Neuronal stem cell (in vitro differentiated cells): ENCODE measurements at regions not wholly inside any gene's neighbourhood (a gene's known extent, or its start where the extent isn't known, plus 50 kb on each side); places are given as distances from the start of the nearest gene placed in this dataset.

Experiments
- DNase-seq: peaks from one replicate; pipeline ENCODE4 v3.0.0-alpha.2; 2013; ENCODE audit warnings: low spot score
- H2AFZ ChIP-seq: one replicate; pipeline ENCODE4 v1.6.1; 2013; ENCODE audit warnings: mild to moderate bottlenecking, low read length, inconsistent platforms
- H2AK5ac ChIP-seq: 2 replicates; pipeline ENCODE4 v1.6.1; 2013; ENCODE audit warnings: low read depth, mild to moderate bottlenecking, inconsistent platforms, low read length, moderate library complexity, mixed read lengths
- H2BK120ac ChIP-seq: 2 replicates; pipeline ENCODE4 v1.6.1; 2013; ENCODE audit warnings: low read depth, mild to moderate bottlenecking, inconsistent platforms, low read length, moderate library complexity, mixed read lengths
- H2BK12ac ChIP-seq: one replicate; pipeline ENCODE4 v1.6.1; 2013; ENCODE audit warnings: low read length, inconsistent platforms
- H2BK15ac ChIP-seq: 2 replicates; pipeline ENCODE4 v1.6.1; 2013; ENCODE audit warnings: mild to moderate bottlenecking, low read length, inconsistent platforms, mixed read lengths
- H2BK5ac ChIP-seq: one replicate; pipeline ENCODE4 v1.6.1; 2013; ENCODE audit warnings: inconsistent platforms, mild to moderate bottlenecking, low read length, moderate library complexity
- H3K14ac ChIP-seq: one replicate; pipeline ENCODE4 v1.6.1; 2013; ENCODE audit warnings: low read length, inconsistent platforms
- H3K18ac ChIP-seq: 2 replicates; pipeline ENCODE4 v1.6.1; 2013; ENCODE audit warnings: low read length, inconsistent platforms
- H3K23ac ChIP-seq: 2 replicates; pipeline ENCODE4 v1.6.1; 2013; ENCODE audit warnings: low read depth, mild to moderate bottlenecking, mixed read lengths, low read length, inconsistent platforms; ENCODE audit not compliant: poor library complexity
- H3K27ac ChIP-seq: replicated peaks from 3 replicates; pipeline ENCODE4 v1.5.1; 2013; ENCODE audit warnings: low read length, inconsistent platforms
- H3K27me3 ChIP-seq, 3 experiments: 2 replicates each; pipeline ENCODE4 v1.6.1; 2013; ENCODE audit warnings: low read length in 3 of 3, mild to moderate bottlenecking in 2 of 3, inconsistent platforms in 1 of 3, low read depth in 1 of 3, mixed read lengths in 1 of 3, moderate library complexity in 1 of 3; ENCODE audit not compliant: control insufficient read depth in 3 of 3, insufficient read depth in 3 of 3
- H3K36me3 ChIP-seq, 2 donors: replicated peaks in 1 of 2; 2 replicates each; pipeline ENCODE4 v1.6.1; 2013; ENCODE audit warnings: low read length in 2 of 2; ENCODE audit not compliant: control insufficient read depth in 2 of 2, insufficient read depth in 2 of 2
- H3K4ac ChIP-seq: 2 replicates; pipeline ENCODE4 v1.6.1; 2013; ENCODE audit warnings: inconsistent platforms, mild to moderate bottlenecking, low read length, moderate library complexity
- H3K4me1 ChIP-seq, 2 donors: 1 replicate in 1 of 2; 2 replicates in 1 of 2; pipeline ENCODE4 v1.6.1; 2013; ENCODE audit warnings: low read length in 2 of 2, low read depth in 1 of 2; ENCODE audit not compliant: control insufficient read depth in 2 of 2, insufficient read depth in 1 of 2
- H3K4me2 ChIP-seq: one replicate; pipeline ENCODE4 v1.6.1; 2013; ENCODE audit warnings: mild to moderate bottlenecking, low read length, inconsistent platforms; ENCODE audit not compliant: insufficient read depth, poor library complexity, severe bottlenecking
- H3K4me3 ChIP-seq, 2 donors: 2 replicates each; pipeline ENCODE4 v1.5.1; 2013; ENCODE audit warnings: low read length in 2 of 2, mild to moderate bottlenecking in 2 of 2, inconsistent platforms in 1 of 2, moderate library complexity in 1 of 2
- H3K79me1 ChIP-seq: one replicate; pipeline ENCODE4 v1.6.1; 2013; ENCODE audit warnings: low read depth, mild to moderate bottlenecking, inconsistent platforms, low read length, moderate library complexity
- H3K9ac ChIP-seq: one replicate; pipeline ENCODE4 v1.6.1; 2013; ENCODE audit warnings: mild to moderate bottlenecking, low read depth, low read length, inconsistent platforms; ENCODE audit not compliant: poor library complexity
- H3K9me3 ChIP-seq, 2 donors: replicated peaks in 1 of 2; 2 replicates each; pipeline versions ENCODE3 to v1.6.1; 2013; ENCODE audit warnings: low read length in 2 of 2, mild to moderate bottlenecking in 2 of 2, inconsistent platforms in 1 of 2, low read depth in 1 of 2, mixed read lengths in 1 of 2, moderate library complexity in 1 of 2; ENCODE audit not compliant: control insufficient read depth in 2 of 2, insufficient read depth in 1 of 2
- H4K8ac ChIP-seq: one replicate; pipeline ENCODE4 v1.6.1; 2013; ENCODE audit warnings: low read depth, mild to moderate bottlenecking, inconsistent platforms, low read length, moderate library complexity
- H4K91ac ChIP-seq: one replicate; pipeline ENCODE4 v1.6.1; 2013; ENCODE audit warnings: low read length, low read depth, mild to moderate bottlenecking, inconsistent platforms; ENCODE audit not compliant: poor library complexity
- WGBS, 2 donors: extraction: QIAGEN DNeasy Blood & Tissue Kit; methylation state at CpG; one replicate each; pipeline ENCODE4 v1.1.7; 2013; ENCODE audit warnings: missing lambda C conversion rate in 2 of 2, mixed read lengths in 1 of 2; ENCODE audit not compliant: insufficient read length in 2 of 2, insufficient replicate concordance in 1 of 2; ENCODE audit errors: extremely low coverage in 2 of 2; 5-methylcytosine and 5-hydroxymethylcytosine counted together

- WGBS, 2 donors = no CpG with 5 or more reads among the region's 16 CpGs
- peaks cover 0 to 3% (median 0%) of the 10 kb centered on the region in 3 experiments for H3K27me3 ChIP-seq
Observed at GRCh38 chr16:5850632-5851392, 753.2 kb upstream of the EEF2KMT start.

GRCh38 chr16:5845046-5845445 lies 747.5 kb upstream of the EEF2KMT start:
- no CpG with 5 or more reads among the region's 3 CpGs for WGBS, 2 donors
- H3K9ac ChIP-seq = no peak overlapping the region
- no peak overlapping the region for H2BK15ac ChIP-seq

More at GRCh38 chr16:5850632-5851392, 753.2 kb upstream of the EEF2KMT start:
- Histone ChIP-seq H2BK15ac (no peak overlapping the region), H3K14ac (no peak overlapping the region), H2AFZ (no peak overlapping the region), H3K18ac (no peak overlapping the region), H3K9me3 (no peaks in the 10 kb centered on the region), H2BK120ac (no peak overlapping the region), H3K27ac (no peak overlapping the region), H3K23ac (no peak overlapping the region), H2BK12ac (no peak overlapping the region), H2AK5ac (no peak overlapping the region), H3K36me3 (no peaks in the 10 kb centered on the region), H3K4ac (no peak overlapping the region), H3K9ac (no peak overlapping the region), H4K8ac (no peak overlapping the region), H3K4me1 (peaks cover 0 to 6% of the 10 kb centered on the region in 2 donors), H3K79me1 (no peaks in the 10 kb centered on the region), H2BK5ac (no peak overlapping the region), H3K4me3 (peak overlapping the region in 1 of 2 donors; percentile 42), H4K91ac (no peak overlapping the region), H3K4me2 (no peak overlapping the region)
- no peak for DNase-seq

GRCh38 chr16:5841974-5842373 lies 744.4 kb upstream of the EEF2KMT start:
- no peak for DNase-seq
- Histone ChIP-seq H2BK5ac (no peak overlapping the region), H3K4me2 (no peak overlapping the region), H3K4ac (no peak overlapping the region), H3K79me1 (no peaks in the 10 kb centered on the region), H3K23ac (no peak overlapping the region), H3K36me3 (no peaks in the 10 kb centered on the region), H2BK15ac (no peak overlapping the region), H3K18ac (no peak overlapping the region), H3K14ac (no peak overlapping the region), H2AK5ac (no peak overlapping the region), H2BK120ac (no peak overlapping the region), H3K27ac (no peak overlapping the region), H2AFZ (no peak overlapping the region), H4K91ac (no peak overlapping the region), H3K4me1 (no peaks in the 10 kb centered on the region), H4K8ac (no peak overlapping the region), H2BK12ac (no peak overlapping the region), H3K4me3 (no peak overlapping the region), H3K27me3 (no peaks in the 10 kb centered on the region), H3K9ac (no peak overlapping the region), H3K9me3 (no peaks in the 10 kb centered on the region)
- WGBS, 2 donors = no CpG with 5 or more reads among the region's 7 CpGs

More at GRCh38 chr16:5845046-5845445, 747.5 kb upstream of the EEF2KMT start:
- Histone ChIP-seq H2BK5ac (no peak overlapping the region), H2AFZ (no peak overlapping the region), H3K27me3 (no peaks in the 10 kb centered on the region), H3K79me1 (no peaks in the 10 kb centered on the region), H3K4me1 (no peaks in the 10 kb centered on the region), H2BK120ac (no peak overlapping the region), H3K4me3 (no peak overlapping the region), H3K27ac (no peak overlapping the region), H2BK12ac (no peak overlapping the region), H3K4me2 (no peak overlapping the region), H4K91ac (no peak overlapping the region), H2AK5ac (no peak overlapping the region), H3K36me3 (no peaks in the 10 kb centered on the region), H3K23ac (no peak overlapping the region), H3K14ac (no peak overlapping the region), H3K4ac (no peak overlapping the region), H3K9me3 (no peaks in the 10 kb centered on the region), H4K8ac (no peak overlapping the region), H3K18ac (no peak overlapping the region)
- DNase-seq = no peak

GRCh38 chr16:5838725-5839124 lies 741.1 kb upstream of the EEF2KMT start:
- Histone ChIP-seq H3K18ac (no peak overlapping the region), H3K36me3 (no peaks in the 10 kb centered on the region), H3K9me3 (no peaks in the 10 kb centered on the region), H3K27me3 (no peaks in the 10 kb centered on the region), H4K91ac (no peak overlapping the region), H2BK15ac (no peak overlapping the region), H3K4me3 (no peak overlapping the region), H3K4me2 (no peak overlapping the region), H2BK5ac (no peak overlapping the region), H3K4ac (no peak overlapping the region), H2AFZ (no peak overlapping the region), H4K8ac (no peak overlapping the region), H3K9ac (no peak overlapping the region), H2BK120ac (no peak overlapping the region), H3K14ac (no peak overlapping the region), H2AK5ac (no peak overlapping the region), H3K23ac (no peak overlapping the region), H3K4me1 (no peaks in the 10 kb centered on the region), H3K27ac (no peak overlapping the region), H2BK12ac (no peak overlapping the region), H3K79me1 (no peaks in the 10 kb centered on the region)
- WGBS, 2 donors = no CpG with 5 or more reads among the region's 3 CpGs
- no peak for DNase-seq
